Right lobe of liver (tissue), 4 donors: ENCODE measurements at regions not wholly inside any gene's neighbourhood (a gene's known extent, or its start where the extent isn't known, plus 50 kb on each side); places are given as distances from the start of the nearest gene placed in this dataset.

ENCODE experiments used
- CTCF ChIP-seq, 4 donors: fragments of 200-600 bp in 3 of 4; fragments of 450-650 bp in 1 of 4; IDR thresholded peaks; one replicate each; pipeline versions ENCODE4 v1.5.1 to v1.8.0; 2016 to 2022; ENCODE audit warnings: antibody characterized with exemption in 4 of 4, mild to moderate bottlenecking in 2 of 4
- POLR2A ChIP-seq: fragments of 450-650 bp; IDR thresholded peaks from one replicate; pipeline ENCODE4 v1.6.1; 2017; ENCODE audit warnings: antibody characterized with exemption, mild to moderate bottlenecking
- donor health status: DM: no; HTN: no; CAD: no.
- donor health status: DM: no; HTN: no; CAD: no.
- donor health status: DM: no; HTN: yes; CAD: no.

- TF ChIP-seq CTCF (IDR thresholded peaks at IDR 0.05) (no peak), POLR2A (no peak)
Measured at GRCh38 chrX:102787283-102787682, 66.7 kb downstream of the GPRASP3 start.
